B cell (primary cell): ENCODE measurements at regions not wholly inside any gene's neighbourhood (a gene's known extent, or its start where the extent isn't known, plus 50 kb on each side); places are given as distances from the start of the nearest gene placed in this dataset.

ENCODE experiments used
- ATAC-seq: fragments of 200-7000 bp; cut with Tn5 transposase; one replicate; pipeline ENCODE4 v1.10.0; 2021; ENCODE audit warnings: low read depth, mild to moderate bottlenecking, moderate number of reproducible peaks, moderate library complexity
- CTCF ChIA-PET: fragments of 350-600 bp; sonication (Branson Sonifier 250); formaldehyde crosslinking; loops from one replicate; lab custom pipeline; 2021; ENCODE audit warnings: antibody characterized with exemption, inconsistent platforms; lab: Charles Lee
- POLR2A ChIA-PET: fragments of 350-600 bp; sonication (Branson Sonifier 250); formaldehyde crosslinking; loops from one replicate; lab custom pipeline; 2021; ENCODE audit warnings: antibody characterized with exemption; lab: Charles Lee
- DNase-seq: peaks from one replicate; pipeline ENCODE4 v3.0.0; 2013
- H2AFZ ChIP-seq: 2 replicates; pipeline ENCODE4 v1.6.1; 2012; ENCODE audit warnings: mild to moderate bottlenecking, low read depth, low read length; ENCODE audit not compliant: insufficient read depth, poor library complexity, severe bottlenecking
- H3K27ac ChIP-seq, 2 donors: 1 replicate in 1 of 2; 2 replicates in 1 of 2; pipeline ENCODE4 v1.5.1; 2012 to 2013; ENCODE audit warnings: low read length in 2 of 2, mild to moderate bottlenecking in 2 of 2, moderate library complexity in 1 of 2
- H3K27me3 ChIP-seq, 4 experiments: fragments of 200-600 bp in 1 of 4; sonication (generic) in 1 of 4; replicated peaks in 1 of 4; 1 replicate in 2 of 4; 2 replicates in 2 of 4; pipeline versions ENCODE4 v1.6.1 to v1.7.0; 2013 to 2016; ENCODE audit warnings: low read length in 3 of 4, mild to moderate bottlenecking in 2 of 4, mixed read lengths in 1 of 4, moderate library complexity in 1 of 4; ENCODE audit not compliant: insufficient read depth in 4 of 4, control insufficient read depth in 3 of 4; ENCODE audit errors: control extremely low read depth in 1 of 4
- H3K36me3 ChIP-seq, 2 experiments: replicated peaks in 1 of 2; 1 replicate in 1 of 2; 2 replicates in 1 of 2; pipeline versions ENCODE4 v1.6.1 to v1.7.1; 2013; ENCODE audit warnings: low read length in 1 of 2; ENCODE audit not compliant: insufficient read depth in 2 of 2, control insufficient read depth in 1 of 2; ENCODE audit errors: control extremely low read depth in 1 of 2, extremely low read depth in 1 of 2
- H3K4me1 ChIP-seq, 2 donors: fragments of 200-600 bp in 1 of 2; sonication (generic) in 1 of 2; 1 replicate in 1 of 2; 2 replicates in 1 of 2; pipeline versions ENCODE4 v1.5.1 to v1.6.1; 2013 to 2017; ENCODE audit warnings: low read length in 2 of 2; ENCODE audit not compliant: control insufficient read depth in 2 of 2, insufficient read depth in 2 of 2
- H3K4me2 ChIP-seq: replicated peaks from 2 replicates; pipeline ENCODE3; 2012; ENCODE audit warnings: mild to moderate bottlenecking, low read depth, low read length; ENCODE audit not compliant: poor library complexity, severe bottlenecking
- H3K4me3 ChIP-seq, 5 experiments: fragments of 200-600 bp in 1 of 5; sonication (generic) in 1 of 5; 1 replicate in 3 of 5; 2 replicates in 2 of 5; pipeline versions ENCODE4 v1.5.1 to v1.7.0; 2011 to 2016; ENCODE audit warnings: low read length in 4 of 5, mild to moderate bottlenecking in 4 of 5, low read depth in 2 of 5, control low read depth in 1 of 5, moderate library complexity in 1 of 5; ENCODE audit not compliant: insufficient read depth in 1 of 5; ENCODE audit errors: control extremely low read depth in 1 of 5, extremely low read depth in 1 of 5
- H3K79me2 ChIP-seq: fragments of 200-600 bp; sonication (generic); one replicate; pipeline ENCODE4 v1.6.0; 2016; ENCODE audit warnings: low read length; ENCODE audit not compliant: control insufficient read depth, insufficient read depth
- H3K9ac ChIP-seq: fragments of 200-600 bp; sonication (generic); 2 replicates; pipeline ENCODE4 v1.6.1; 2017; ENCODE audit warnings: mild to moderate bottlenecking, low read length, moderate library complexity
- H3K9me3 ChIP-seq, 3 donors: one replicate each; pipeline versions ENCODE4 v1.6.1 to v1.7.1; 2013; ENCODE audit warnings: low read length in 2 of 3; ENCODE audit not compliant: control insufficient read depth in 2 of 3, insufficient read depth in 1 of 3; ENCODE audit errors: control extremely low read depth in 1 of 3
- H4K20me1 ChIP-seq: 2 replicates; pipeline ENCODE4 v1.6.0; 2012; ENCODE audit warnings: mild to moderate bottlenecking, low read length; ENCODE audit not compliant: insufficient read depth, control insufficient read depth, poor library complexity, severe bottlenecking
- H3K27ac Mint-ChIP-seq: one replicate; pipeline ENCODE4 v1.8.0; 2021; ENCODE audit warnings: mixed read lengths
- H3K27me3 Mint-ChIP-seq: one replicate; pipeline ENCODE4 v1.8.0; 2021; ENCODE audit warnings: mixed read lengths
- H3K4me1 Mint-ChIP-seq: one replicate; pipeline ENCODE4 v1.8.0; 2021; ENCODE audit warnings: mixed read lengths
- H3K4me3 Mint-ChIP-seq: one replicate; pipeline ENCODE4 v1.8.0; 2021; ENCODE audit warnings: mixed read lengths
- H3K9me3 Mint-ChIP-seq: one replicate; pipeline ENCODE4 v1.8.0; 2022; ENCODE audit warnings: mixed read lengths; ENCODE audit not compliant: insufficient read depth
- EZH2 ChIP-seq: IDR thresholded peaks from 2 replicates; pipeline ENCODE4 v1.6.1; 2012; ENCODE audit warnings: borderline replicate concordance, low read depth, mild to moderate bottlenecking, moderate library complexity, low read length; ENCODE audit not compliant: insufficient read depth, poor library complexity, severe bottlenecking
- WGBS: methylation state at CpG from one replicate; pipeline ENCODE4 v1.1.5; 2013; ENCODE audit warnings: missing lambda C conversion rate; ENCODE audit not compliant: insufficient coverage; 5-methylcytosine and 5-hydroxymethylcytosine counted together
- intact Hi-C: fragments of 100-400 bp; cut with micrococcal nuclease; formaldehyde crosslinking; loops from one replicate; pipeline ENCODE4 v1.10.0; 2022
- TF ChIP-seq, protein P1 (sequence below): fragments of 200-600 bp; IDR thresholded peaks from one replicate; pipeline ENCODE4 v1.8.0; 2022; ENCODE audit warnings: antibody characterized with exemption, mild to moderate bottlenecking

DNA sequence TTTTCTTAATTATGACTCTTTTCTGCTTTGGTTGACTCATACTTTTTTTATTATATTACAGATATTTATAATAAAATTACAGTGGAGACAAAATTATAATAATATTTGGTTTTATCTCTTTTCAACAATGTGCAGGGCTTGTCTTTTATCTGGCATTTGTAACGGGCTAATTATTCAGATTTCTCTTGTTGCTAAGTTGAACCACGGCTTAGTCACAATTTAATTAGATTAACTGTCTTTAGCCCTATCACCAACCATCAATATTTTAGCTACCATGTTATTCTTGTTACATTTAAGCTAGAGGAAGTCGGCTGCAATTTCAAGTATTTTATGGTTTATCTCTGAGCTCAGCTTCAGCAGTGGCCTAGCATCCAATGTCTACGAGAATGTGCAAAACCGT lies 798.9 kb upstream of the CA10 start:
- Mint-ChIP-seq H3K9me3 (peaks cover 5% of the 10 kb centered on the region), H3K27ac (no peak overlapping the region), H3K27me3 (no peaks in the 10 kb centered on the region), H3K4me3 (no peak overlapping the region), H3K4me1 (no peaks in the 10 kb centered on the region)
- Histone ChIP-seq H3K9ac (no peak overlapping the region), H3K9me3 (peaks cover 0 to 1% (median 0%) of the 10 kb centered on the region in 3 donors), H3K36me3 (no peaks in the 10 kb centered on the region), H2AFZ (no peak overlapping the region), H3K4me3 (no peak overlapping the region), H3K27ac (no peak overlapping the region), H3K4me1 (no peaks in the 10 kb centered on the region), H3K4me2 (no peak overlapping the region), H4K20me1 (no peaks in the 10 kb centered on the region), H3K27me3 (no peaks in the 10 kb centered on the region), H3K79me2 (no peaks in the 10 kb centered on the region)
- no peak for ATAC-seq
- TF ChIP-seq EZH2, result no peak
- TF ChIP-seq, protein P1, sequence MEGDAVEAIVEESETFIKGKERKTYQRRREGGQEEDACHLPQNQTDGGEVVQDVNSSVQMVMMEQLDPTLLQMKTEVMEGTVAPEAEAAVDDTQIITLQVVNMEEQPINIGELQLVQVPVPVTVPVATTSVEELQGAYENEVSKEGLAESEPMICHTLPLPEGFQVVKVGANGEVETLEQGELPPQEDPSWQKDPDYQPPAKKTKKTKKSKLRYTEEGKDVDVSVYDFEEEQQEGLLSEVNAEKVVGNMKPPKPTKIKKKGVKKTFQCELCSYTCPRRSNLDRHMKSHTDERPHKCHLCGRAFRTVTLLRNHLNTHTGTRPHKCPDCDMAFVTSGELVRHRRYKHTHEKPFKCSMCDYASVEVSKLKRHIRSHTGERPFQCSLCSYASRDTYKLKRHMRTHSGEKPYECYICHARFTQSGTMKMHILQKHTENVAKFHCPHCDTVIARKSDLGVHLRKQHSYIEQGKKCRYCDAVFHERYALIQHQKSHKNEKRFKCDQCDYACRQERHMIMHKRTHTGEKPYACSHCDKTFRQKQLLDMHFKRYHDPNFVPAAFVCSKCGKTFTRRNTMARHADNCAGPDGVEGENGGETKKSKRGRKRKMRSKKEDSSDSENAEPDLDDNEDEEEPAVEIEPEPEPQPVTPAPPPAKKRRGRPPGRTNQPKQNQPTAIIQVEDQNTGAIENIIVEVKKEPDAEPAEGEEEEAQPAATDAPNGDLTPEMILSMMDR, result no peak
- no CpG with 5 or more reads among the region's 5 CpGs for WGBS
- DNase-seq, result no peak
- ChIA-PET POLR2A (no interaction called here), CTCF (no interaction called here)
- intact Hi-C loops, result no loop called here

DNA sequence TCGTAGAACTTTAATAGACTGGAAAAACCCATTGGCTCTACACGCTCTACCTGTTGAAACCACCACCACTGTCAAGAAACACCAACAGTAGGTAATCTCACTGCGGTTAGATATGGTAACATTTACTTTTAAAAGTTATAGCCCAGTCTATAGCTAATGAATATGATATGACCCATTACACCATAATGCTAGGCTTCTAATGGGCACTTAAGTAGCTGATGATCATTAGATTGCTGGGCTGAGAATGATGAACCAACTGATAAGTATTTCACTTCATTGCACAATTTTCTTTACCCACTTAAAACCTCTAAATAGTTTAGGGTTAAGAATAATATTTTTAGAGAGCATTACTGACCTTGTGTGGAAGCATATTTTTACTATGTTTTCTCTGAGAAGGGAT lies 788.9 kb upstream of the CA10 start:
- no peaks in the 10 kb centered on the region for H3K4me1 ChIP-seq
- ChIA-PET POLR2A (no interaction called here), CTCF (no interaction called here)
- no peak overlapping the region for H3K4me2 ChIP-seq
- Mint-ChIP-seq H3K9me3 (peaks cover 9% of the 10 kb centered on the region), H3K4me1 (no peaks in the 10 kb centered on the region), H3K4me3 (no peak overlapping the region), H3K27ac (no peak overlapping the region), H3K27me3 (no peaks in the 10 kb centered on the region)
- H3K4me3 ChIP-seq, result no peak overlapping the region
- no peak overlapping the region for H3K9ac ChIP-seq
- no peak for TF ChIP-seq EZH2
- TF ChIP-seq, protein P1, result no peak
- WGBS, result no CpG with 5 or more reads among the region's 3 CpGs
- H3K9me3 ChIP-seq, result peaks cover 0 to 4% (median under 1%) of the 10 kb centered on the region in 3 donors
- no peaks in the 10 kb centered on the region for H4K20me1 ChIP-seq
- ATAC-seq (no peak), DNase-seq (no peak)
- H3K79me2 ChIP-seq, result no peaks in the 10 kb centered on the region
- no peak overlapping the region for H2AFZ ChIP-seq
- H3K27ac ChIP-seq, result no peak overlapping the region
- intact Hi-C loops, result no loop called here
- no peaks in the 10 kb centered on the region for H3K36me3 ChIP-seq
- no peaks in the 10 kb centered on the region for H3K27me3 ChIP-seq
